HepG2 (cell line): ENCODE measurements at regions not wholly inside any gene's neighbourhood (a gene's known extent, or its start where the extent isn't known, plus 50 kb on each side); places are given as distances from the start of the nearest gene placed in this dataset.

Experiments used
- ATAC-seq: fragments of 200-7000 bp; cut with Tn5 transposase; 3 replicates; pipeline ENCODE4 v1.9.1; 2020; ENCODE audit warnings: mild to moderate bottlenecking, moderate library complexity
- BruUV-seq: library from RNA; stranded (reverse); fragments of 400-500 nt; replicated peaks from 2 replicates; lab custom pipeline; 2021; lab: Mats Ljungman, UMichigan
- CTCF ChIA-PET: fragments of 300-600 bp; formaldehyde crosslinking; extraction: SDS; loops from one replicate; lab custom pipeline; 2021; ENCODE audit warnings: low total read pairs, inconsistent platforms, low intra/inter-chr PET ratio; lab: Yijun Ruan, JAX
- POLR2A ChIA-PET: fragments of 350-600 bp; sonication (Branson Sonifier 250); formaldehyde crosslinking; loops from one replicate; lab custom pipeline; 2020; ENCODE audit warnings: antibody characterized with exemption, inconsistent platforms; lab: Yijun Ruan, JAX
- DNase-seq: peaks from one replicate; pipeline ENCODE4 v3.0.0-alpha.2; 2015; ENCODE audit warnings: low spot score
- FAIRE-seq: peaks from 3 replicates; lab custom pipeline; 2011; peaks lifted over from hg19 to GRCh38; lab: Jason Lieb, UNC
- H2AFZ ChIP-seq: one replicate; pipeline ENCODE4 v1.6.1; 2011; ENCODE audit warnings: low read length, inconsistent platforms
- H3K27ac ChIP-seq: fragments of 300-600 bp; 3 replicates; pipeline ENCODE4 v1.8.0; 2011; ENCODE audit warnings: mixed run types, mild to moderate bottlenecking, mixed read lengths, low read length, inconsistent platforms; ENCODE audit not compliant: insufficient read depth; ENCODE audit errors: extremely low read length
- H3K27me3 ChIP-seq, 2 experiments: fragments of 200-600 bp in 1 of 2; 2 replicates in 1 of 2; 3 replicates in 1 of 2; pipeline versions ENCODE4 v1.6.0 to v1.8.0; 2011; ENCODE audit warnings: low read length in 2 of 2, mild to moderate bottlenecking in 2 of 2, moderate library complexity in 2 of 2, inconsistent platforms in 1 of 2; ENCODE audit not compliant: insufficient read depth in 2 of 2, control insufficient read depth in 1 of 2
- H3K36me3 ChIP-seq, 2 experiments: fragments of 200-600 bp in 1 of 2; replicated peaks in 1 of 2; 2 replicates in 1 of 2; 3 replicates in 1 of 2; pipeline versions ENCODE4 v1.5.1 to v1.8.0; 2011; ENCODE audit warnings: low read length in 2 of 2, inconsistent platforms in 1 of 2; ENCODE audit not compliant: insufficient read depth in 2 of 2, control insufficient read depth in 1 of 2
- H3K4me1 ChIP-seq: 2 replicates; pipeline ENCODE4 v1.5.1; 2012; ENCODE audit warnings: low read length, inconsistent platforms; ENCODE audit not compliant: insufficient read depth
- H3K4me2 ChIP-seq: 2 replicates; pipeline ENCODE4 v1.6.0; 2011; ENCODE audit warnings: low read depth, low read length, inconsistent platforms
- H3K4me3 ChIP-seq, 3 experiments: fragments of 200-600 bp in 1 of 3; sonication (generic), shearing (Covaris generic) in 1 of 3; replicated peaks in 1 of 3; 2 replicates each; pipeline ENCODE4 v1.5.1; 2011 to 2016; ENCODE audit warnings: low read length in 3 of 3, inconsistent platforms in 2 of 3, low read depth in 2 of 3, mild to moderate bottlenecking in 2 of 3, control low read depth in 1 of 3, mixed read lengths in 1 of 3; ENCODE audit not compliant: insufficient read depth in 1 of 3
- H3K79me2 ChIP-seq: one replicate; pipeline ENCODE4 v1.6.1; 2011; ENCODE audit warnings: low read length, inconsistent platforms; ENCODE audit not compliant: insufficient read depth
- H3K9ac ChIP-seq: 2 replicates; pipeline ENCODE4 v1.6.0; 2011; ENCODE audit warnings: mild to moderate bottlenecking, low read depth, low read length, inconsistent platforms; ENCODE audit not compliant: insufficient read depth
- H3K9me3 ChIP-seq: 2 replicates; pipeline ENCODE4 v1.5.1; 2012; ENCODE audit warnings: mild to moderate bottlenecking, low read length
- H4K20me1 ChIP-seq: 2 replicates; pipeline ENCODE4 v1.6.0; 2011; ENCODE audit warnings: inconsistent platforms, mild to moderate bottlenecking, low read length, moderate library complexity; ENCODE audit not compliant: insufficient read depth
- JUND ChIP-seq: sonication (generic); formaldehyde crosslinking; IDR thresholded peaks from 2 replicates; pipeline ENCODE4 v1.8.0; 2022; ENCODE audit warnings: mild to moderate bottlenecking, missing genetic modification reagents
- NAIF1 ChIP-seq: sonication (generic); formaldehyde crosslinking; IDR thresholded peaks from 2 replicates; pipeline ENCODE4 v1.5.0; 2020; ENCODE audit warnings: mild to moderate bottlenecking, missing genetic modification reagents, borderline replicate concordance
- ZBTB34 ChIP-seq: sonication (generic); formaldehyde crosslinking; IDR thresholded peaks from 2 replicates; pipeline ENCODE4 v1.8.0; 2022; ENCODE audit warnings: mild to moderate bottlenecking, missing genetic modification reagents
- ZNF142 ChIP-seq: sonication (generic); formaldehyde crosslinking; IDR thresholded peaks from 2 replicates; pipeline ENCODE4 v1.4.0; 2020; ENCODE audit warnings: missing genetic modification reagents
- ZNF34 ChIP-seq: sonication (generic); formaldehyde crosslinking; IDR thresholded peaks from 2 replicates; pipeline ENCODE4 v1.4.0; 2020; ENCODE audit warnings: mild to moderate bottlenecking, missing genetic modification reagents, borderline replicate concordance
- WGBS: methylation state at CpG from one replicate; pipeline ENCODE4 v1.1.6; 2017; ENCODE audit warnings: low lambda C conversion rate; 5-methylcytosine and 5-hydroxymethylcytosine counted together
- in situ Hi-C: cut with HindIII; loops from 2 replicates; pipeline ENCODE4 v1.10.0; 2017; ENCODE audit warnings: low pct_unique_long_range_greater_than_20kb; ENCODE audit not compliant: extremely low pct_ligation_motif_present
- intact Hi-C: fragments of 100-400 bp; cut with micrococcal nuclease; formaldehyde crosslinking; loops from one replicate; pipeline ENCODE4 v1.10.0; 2022; ENCODE audit not compliant: unreplicated experiment
- TF ChIP-seq, protein P1 (sequence below): sonication (generic); formaldehyde crosslinking; IDR thresholded peaks from 2 replicates; pipeline ENCODE4 v1.5.1; 2020; ENCODE audit warnings: missing genetic modification reagents, mild to moderate bottlenecking, borderline replicate concordance
- TF ChIP-seq, protein P2 (sequence below): sonication (generic); formaldehyde crosslinking; IDR thresholded peaks from 2 replicates; pipeline ENCODE4 v1.4.0; 2020; ENCODE audit warnings: missing genetic modification reagents

DNA sequence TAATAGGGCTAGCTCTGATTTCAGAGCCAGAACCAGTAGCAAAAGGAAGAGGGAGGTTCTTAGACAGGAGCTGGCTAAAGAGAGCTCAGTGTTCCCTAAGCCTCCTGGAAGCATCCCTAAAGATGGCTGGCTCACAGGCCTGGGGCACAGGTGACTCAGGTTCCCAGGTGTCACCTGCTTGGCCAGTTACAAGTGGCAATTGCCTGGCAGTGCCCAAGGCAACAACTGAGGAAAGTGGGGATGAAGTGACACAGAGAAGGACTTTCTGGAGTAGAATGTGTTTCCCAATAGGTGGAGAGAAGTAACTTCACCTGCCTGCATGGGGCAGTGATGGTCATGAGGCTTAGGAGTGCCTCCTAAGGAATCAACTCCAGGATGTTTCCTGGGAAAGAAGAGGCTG is 66.5 kb upstream of the EEPD1 start (continued):
- no peak for TF ChIP-seq ZNF142

DNA sequence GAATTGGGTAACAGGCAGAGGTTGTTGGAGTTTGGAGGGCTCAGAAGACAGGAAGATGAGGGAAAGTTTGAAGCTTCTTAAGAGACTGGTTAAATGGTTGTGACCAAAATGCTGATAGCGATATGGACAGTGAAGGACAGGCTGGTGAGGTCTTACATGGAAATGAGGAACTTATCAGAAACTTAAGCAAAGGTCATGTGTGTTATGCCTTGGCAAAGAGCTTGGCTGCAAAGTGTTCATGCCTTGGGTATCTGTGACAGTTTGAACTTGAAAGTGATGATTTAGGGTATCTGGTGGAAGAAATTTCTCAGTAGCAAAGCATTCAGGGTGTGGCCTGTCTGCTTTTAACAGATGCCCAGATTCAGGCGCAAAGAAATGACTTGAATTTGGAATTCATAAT is 64.5 kb upstream of the EEPD1 start:
- H4K20me1 ChIP-seq: no peaks in the 10 kb centered on the region
- H3K4me3 ChIP-seq: no peak overlapping the region
- H3K9me3 ChIP-seq: peaks cover 5% of the 10 kb centered on the region
- H2AFZ ChIP-seq: no peak overlapping the region
- no peaks in the 10 kb centered on the region for H3K79me2 ChIP-seq
- intact Hi-C loops (loop anchor here (10.0 kb wide), 1 partner anchor 104 kb away; no protein-coding TSS in a partner anchor), in situ Hi-C loops (no loop called here)
- no TSS peak for BruUV-seq
- DNase-seq (no peak), FAIRE-seq (no peak), ATAC-seq (no peak)
- WGBS: 88% methylated on average over 2 of the region's 2 CpGs
- POLR2A ChIA-PET: no interaction called here
- no peak overlapping the region for H3K4me2 ChIP-seq
- no peak overlapping the region for H3K27ac ChIP-seq
- no peak overlapping the region for H3K9ac ChIP-seq
- peaks cover 32% of the 10 kb centered on the region for H3K4me1 ChIP-seq
- CTCF ChIA-PET: no interaction called here
- H3K36me3 ChIP-seq: no peaks in the 10 kb centered on the region
- peaks cover 0 to 11% of the 10 kb centered on the region in 2 experiments; a peak in 2 of 5 replicates for H3K27me3 ChIP-seq
- TF ChIP-seq NAIF1 (CRISPR knock-in tag) (no peak), JUND (CRISPR knock-in tag) (no peak), ZNF34 (CRISPR knock-in tag) (no peak), ZBTB34 (CRISPR knock-in tag) (no peak)
- TF ChIP-seq, protein P1, sequence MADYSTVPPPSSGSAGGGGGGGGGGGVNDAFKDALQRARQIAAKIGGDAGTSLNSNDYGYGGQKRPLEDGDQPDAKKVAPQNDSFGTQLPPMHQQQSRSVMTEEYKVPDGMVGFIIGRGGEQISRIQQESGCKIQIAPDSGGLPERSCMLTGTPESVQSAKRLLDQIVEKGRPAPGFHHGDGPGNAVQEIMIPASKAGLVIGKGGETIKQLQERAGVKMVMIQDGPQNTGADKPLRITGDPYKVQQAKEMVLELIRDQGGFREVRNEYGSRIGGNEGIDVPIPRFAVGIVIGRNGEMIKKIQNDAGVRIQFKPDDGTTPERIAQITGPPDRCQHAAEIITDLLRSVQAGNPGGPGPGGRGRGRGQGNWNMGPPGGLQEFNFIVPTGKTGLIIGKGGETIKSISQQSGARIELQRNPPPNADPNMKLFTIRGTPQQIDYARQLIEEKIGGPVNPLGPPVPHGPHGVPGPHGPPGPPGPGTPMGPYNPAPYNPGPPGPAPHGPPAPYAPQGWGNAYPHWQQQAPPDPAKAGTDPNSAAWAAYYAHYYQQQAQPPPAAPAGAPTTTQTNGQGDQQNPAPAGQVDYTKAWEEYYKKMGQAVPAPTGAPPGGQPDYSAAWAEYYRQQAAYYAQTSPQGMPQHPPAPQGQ (CRISPR knock-in tag): no peak
- TF ChIP-seq, protein P2, sequence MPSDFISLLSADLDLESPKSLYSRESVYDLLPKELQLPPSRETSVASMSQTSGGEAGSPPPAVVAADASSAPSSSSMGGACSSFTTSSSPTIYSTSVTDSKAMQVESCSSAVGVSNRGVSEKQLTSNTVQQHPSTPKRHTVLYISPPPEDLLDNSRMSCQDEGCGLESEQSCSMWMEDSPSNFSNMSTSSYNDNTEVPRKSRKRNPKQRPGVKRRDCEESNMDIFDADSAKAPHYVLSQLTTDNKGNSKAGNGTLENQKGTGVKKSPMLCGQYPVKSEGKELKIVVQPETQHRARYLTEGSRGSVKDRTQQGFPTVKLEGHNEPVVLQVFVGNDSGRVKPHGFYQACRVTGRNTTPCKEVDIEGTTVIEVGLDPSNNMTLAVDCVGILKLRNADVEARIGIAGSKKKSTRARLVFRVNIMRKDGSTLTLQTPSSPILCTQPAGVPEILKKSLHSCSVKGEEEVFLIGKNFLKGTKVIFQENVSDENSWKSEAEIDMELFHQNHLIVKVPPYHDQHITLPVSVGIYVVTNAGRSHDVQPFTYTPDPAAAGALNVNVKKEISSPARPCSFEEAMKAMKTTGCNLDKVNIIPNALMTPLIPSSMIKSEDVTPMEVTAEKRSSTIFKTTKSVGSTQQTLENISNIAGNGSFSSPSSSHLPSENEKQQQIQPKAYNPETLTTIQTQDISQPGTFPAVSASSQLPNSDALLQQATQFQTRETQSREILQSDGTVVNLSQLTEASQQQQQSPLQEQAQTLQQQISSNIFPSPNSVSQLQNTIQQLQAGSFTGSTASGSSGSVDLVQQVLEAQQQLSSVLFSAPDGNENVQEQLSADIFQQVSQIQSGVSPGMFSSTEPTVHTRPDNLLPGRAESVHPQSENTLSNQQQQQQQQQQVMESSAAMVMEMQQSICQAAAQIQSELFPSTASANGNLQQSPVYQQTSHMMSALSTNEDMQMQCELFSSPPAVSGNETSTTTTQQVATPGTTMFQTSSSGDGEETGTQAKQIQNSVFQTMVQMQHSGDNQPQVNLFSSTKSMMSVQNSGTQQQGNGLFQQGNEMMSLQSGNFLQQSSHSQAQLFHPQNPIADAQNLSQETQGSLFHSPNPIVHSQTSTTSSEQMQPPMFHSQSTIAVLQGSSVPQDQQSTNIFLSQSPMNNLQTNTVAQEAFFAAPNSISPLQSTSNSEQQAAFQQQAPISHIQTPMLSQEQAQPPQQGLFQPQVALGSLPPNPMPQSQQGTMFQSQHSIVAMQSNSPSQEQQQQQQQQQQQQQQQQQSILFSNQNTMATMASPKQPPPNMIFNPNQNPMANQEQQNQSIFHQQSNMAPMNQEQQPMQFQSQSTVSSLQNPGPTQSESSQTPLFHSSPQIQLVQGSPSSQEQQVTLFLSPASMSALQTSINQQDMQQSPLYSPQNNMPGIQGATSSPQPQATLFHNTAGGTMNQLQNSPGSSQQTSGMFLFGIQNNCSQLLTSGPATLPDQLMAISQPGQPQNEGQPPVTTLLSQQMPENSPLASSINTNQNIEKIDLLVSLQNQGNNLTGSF (CRISPR knock-in tag): no peak
